ENCODE measurements at regions not wholly inside any gene's neighbourhood (a gene's known extent, or its start where the extent isn't known, plus 50 kb on each side); places are given as distances from the start of the nearest gene placed in this dataset.

GRCh38 chr13:83377491-83377890 is 504.8 kb downstream of the SLITRK1 start:
- TF ChIP-seq REST (IDR thresholded peaks at IDR 0.05; ENCODE audit: insufficient replicate concordance, low read depth) = no peak
- no peak for TF ChIP-seq CTCF (IDR thresholded peaks at IDR 0.05; ENCODE audit: insufficient read depth, low read length)
- TF ChIP-seq POLR2AphosphoS5 (IDR thresholded peaks at IDR 0.05; ENCODE audit: low read depth) = no peak
- no peak for TF ChIP-seq GABPA (IDR thresholded peaks at IDR 0.05; ENCODE audit: low read depth)

Data from HL-60 (cell line).